Glomerular endothelial cell (primary cell): ENCODE measurements at regions not wholly inside any gene's neighbourhood (a gene's known extent, or its start where the extent isn't known, plus 50 kb on each side); places are given as distances from the start of the nearest gene placed in this dataset.

Experiments
- DNase-seq: peaks from one replicate; pipeline ENCODE4 v3.0.0-alpha.2; 2011; ENCODE audit warnings: low read depth, low spot score; ENCODE audit errors: extremely low read depth

DNA sequence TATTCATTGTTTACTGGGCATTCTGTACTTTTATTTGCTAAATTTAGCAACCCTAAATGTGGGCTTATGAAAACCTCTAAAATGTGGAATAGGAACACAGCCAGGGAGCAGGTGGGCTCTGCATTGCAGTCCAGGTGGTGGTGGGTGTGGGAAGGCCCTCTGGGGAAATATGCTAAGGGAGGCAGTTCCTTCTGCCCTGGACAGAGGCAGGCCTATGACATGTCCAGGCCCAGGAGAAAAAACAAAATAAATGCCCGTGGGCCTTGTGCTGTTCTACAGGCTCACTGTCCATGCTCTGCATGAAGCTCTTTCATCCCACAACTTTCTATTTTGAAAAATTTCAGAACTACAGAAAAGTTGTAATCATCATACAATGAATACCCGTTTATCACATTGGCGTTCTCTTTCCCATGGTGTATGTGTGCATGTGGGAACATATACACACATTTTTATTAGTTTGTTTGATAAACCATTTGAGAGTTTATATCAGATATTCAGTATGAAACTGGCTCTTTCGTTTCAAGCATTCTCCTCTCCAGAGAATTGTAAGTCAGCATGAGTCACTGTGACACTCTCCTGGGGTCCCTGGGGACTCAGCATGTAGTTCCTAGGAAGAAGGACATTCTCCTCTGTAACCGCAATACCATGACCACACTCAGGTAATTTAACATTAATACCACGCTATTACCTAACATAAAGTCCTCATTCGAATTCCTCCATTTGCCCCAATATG is 505.3 kb downstream of the COG6 start:
- no peak for DNase-seq

- no peak for DNase-seq
Measured at GRCh38 chr13:40161351-40161810, 505.1 kb downstream of the FOXO1 start.

DNA sequence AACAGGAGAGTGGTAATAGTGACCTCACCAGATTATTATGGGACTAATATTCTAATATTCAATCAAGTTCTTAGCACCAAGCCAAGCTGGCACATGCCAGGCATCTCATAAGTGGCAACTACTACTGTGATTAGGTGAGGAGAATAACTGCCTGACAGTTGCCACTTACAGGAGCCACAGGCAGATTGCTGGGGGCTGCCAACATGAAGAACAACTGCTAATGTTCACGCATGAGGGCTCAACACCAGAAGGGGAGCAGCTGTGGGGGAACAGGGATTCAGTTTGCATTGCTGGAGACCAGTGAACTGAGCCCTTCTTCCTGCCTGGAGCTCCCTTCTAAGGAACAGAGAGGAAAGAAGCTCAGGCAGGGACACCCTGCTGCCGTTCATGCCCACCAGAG is 504.5 kb downstream of the FOXO1 start:
- DNase-seq: no peak

DNA sequence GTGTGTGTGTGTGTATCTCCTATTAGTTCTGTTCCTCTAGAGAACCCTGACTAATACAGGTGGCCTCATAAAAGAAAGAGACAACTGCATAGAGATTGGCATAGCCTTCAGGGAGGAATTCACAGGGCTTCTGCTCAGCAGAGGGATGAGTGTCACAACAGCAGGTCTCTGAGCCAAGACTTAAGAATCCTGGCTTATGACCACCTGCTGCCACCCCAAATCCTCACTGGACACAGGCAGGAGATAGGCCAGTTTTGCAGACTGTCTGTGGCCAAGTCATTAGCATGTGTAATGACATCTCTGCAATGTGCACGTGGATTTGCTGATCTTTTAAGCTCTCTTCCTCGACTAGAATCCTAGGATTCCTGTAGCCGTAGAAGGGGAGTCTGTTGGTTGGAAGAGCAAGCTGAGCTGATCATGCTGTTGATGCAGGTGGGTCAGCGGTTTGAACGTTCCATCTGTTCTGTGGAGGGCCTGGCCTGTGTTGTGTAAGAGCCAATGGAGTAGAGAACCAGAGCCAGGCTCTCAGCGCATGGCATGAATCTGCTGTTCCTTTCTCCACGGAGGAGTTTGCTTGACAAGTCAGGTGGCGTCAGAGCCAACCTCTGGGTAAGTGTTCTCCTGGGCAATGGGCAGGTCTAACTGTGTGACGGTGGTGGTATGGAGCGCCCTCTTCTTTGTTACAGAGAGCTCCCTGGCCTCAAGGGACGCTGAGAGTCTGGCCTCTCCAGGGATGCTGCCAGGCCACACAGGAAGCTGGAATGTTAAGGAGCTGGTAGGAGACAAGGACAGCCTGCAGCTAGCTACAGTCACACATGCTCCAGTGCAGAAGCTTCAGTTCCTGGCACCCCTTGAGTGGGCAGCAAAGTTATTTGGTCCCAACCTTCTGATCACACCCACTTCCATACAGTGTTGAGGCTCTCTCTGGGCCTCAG is 503.1 kb downstream of the FOXO1 start:
- DNase-seq: no peak

DNA sequence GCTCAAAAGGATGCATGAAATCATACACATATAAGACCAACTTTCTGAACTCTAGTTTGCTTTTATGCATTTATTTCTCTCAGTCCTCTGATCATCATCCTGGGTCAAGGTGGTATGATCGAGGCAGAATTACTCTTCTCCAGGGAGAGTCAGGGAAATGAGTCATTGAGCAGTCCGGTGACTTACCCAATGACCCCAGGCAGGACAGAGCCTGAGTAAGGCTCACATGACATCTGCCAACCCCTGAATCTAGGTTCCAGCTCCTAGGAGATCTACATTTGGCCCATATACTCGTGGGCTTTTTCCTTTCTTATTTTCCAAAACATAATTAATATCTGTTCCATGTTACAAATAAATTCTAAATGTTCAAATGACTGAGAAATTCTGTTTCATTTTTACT is 502.3 kb downstream of the FOXO1 start:
- DNase-seq: no peak

GRCh38 chr13:40165316-40165932 is 501.0 kb downstream of the FOXO1 start:
- no peak for DNase-seq

DNA sequence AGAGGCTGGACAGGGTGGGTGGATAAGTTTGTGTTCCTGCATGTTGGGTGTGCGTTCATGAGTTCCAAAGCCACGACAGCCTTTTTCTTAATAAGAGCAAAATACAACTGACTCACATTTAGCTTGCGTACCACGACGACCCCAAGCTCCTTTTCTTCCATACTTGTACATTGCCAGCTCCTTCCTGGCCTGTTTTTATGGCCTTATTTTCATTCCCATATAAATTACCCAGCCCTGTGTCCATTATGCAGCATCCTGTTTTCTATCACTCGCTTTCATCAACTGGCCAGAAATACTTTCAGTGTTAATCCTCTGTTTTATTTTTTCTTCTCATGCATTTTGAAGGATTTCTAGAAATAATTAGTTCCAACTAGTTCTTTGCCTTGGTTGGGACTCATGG is 499.1 kb downstream of the FOXO1 start:
- no peak for DNase-seq

DNA sequence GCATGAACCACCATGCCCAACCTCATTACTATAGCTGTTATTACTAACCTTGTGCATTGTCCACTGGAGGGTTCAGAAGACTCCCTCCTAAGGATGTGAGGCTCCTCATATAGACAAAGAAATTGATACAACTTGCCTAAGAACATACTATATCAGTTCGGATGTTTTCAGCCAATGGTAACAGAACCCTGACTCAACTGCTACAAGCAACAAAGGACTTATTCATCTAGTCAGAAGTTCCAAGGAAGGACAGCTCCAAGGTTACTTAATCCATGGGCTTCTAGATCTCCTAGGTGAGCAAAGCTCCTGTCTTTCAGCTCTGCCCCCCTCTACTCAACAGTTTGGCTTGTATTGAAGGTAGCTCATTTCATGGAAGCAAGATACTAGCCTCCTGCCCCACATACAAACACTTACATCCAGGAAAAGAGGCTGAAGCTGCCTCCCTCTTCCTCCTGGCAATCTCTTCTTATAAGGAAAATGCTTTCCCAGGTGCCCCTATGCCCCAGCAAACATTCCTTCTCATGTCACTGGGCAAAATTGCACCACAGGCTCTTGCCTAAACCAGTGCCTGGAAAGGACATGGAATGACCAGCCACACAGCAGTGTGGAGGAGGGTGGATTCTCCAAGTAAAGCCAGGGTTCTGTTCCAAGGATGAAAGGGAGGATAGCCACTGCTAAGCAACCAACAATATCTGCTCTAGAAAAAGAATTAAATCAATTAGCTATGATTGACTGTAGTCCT is 497.8 kb downstream of the FOXO1 start:
- no peak for DNase-seq

GRCh38 chr13:40169476-40169875 is 497.0 kb downstream of the FOXO1 start:
- DNase-seq: no peak

GRCh38 chr13:40170091-40170490 is 496.4 kb downstream of the FOXO1 start:
- no peak for DNase-seq

DNA sequence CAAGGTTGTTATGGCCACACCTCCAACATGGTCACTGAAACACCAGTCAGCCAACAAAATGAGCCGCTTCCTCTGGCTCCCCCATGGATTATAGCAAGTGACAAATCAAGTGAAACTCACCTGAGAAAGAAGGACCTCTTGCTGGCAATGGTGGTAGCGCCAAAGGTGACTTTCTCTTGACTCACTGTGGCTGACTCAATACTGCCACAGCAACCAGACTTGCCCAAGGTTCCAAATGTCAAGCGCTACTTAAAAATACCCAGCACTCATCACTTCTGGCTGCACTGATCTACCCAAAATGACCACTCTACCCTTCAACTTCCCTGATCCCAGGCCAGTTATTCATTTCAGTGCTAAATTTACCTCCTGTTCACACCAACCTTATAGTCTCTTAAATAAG is 495.5 kb downstream of the FOXO1 start:
- DNase-seq: no peak

DNA sequence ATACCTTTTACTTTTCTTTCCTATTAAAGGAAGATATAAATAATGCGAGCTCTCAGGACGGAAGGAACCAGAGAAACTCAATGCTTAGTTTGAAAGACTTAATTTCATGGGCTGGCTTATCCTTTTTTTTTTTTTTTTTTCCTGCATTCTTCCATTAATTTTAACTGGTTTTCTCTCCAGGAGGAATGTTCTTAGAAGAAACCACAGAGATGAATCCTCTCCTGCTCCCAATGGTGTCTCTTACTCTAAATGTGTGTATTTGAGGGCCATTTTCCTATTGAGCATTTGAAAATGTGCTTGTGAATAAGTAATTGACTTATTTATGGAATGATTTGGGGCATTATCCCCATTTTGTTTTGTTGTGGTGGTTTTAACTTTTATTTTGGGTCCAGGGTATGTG is 494.9 kb downstream of the FOXO1 start:
- no peak for DNase-seq

DNA sequence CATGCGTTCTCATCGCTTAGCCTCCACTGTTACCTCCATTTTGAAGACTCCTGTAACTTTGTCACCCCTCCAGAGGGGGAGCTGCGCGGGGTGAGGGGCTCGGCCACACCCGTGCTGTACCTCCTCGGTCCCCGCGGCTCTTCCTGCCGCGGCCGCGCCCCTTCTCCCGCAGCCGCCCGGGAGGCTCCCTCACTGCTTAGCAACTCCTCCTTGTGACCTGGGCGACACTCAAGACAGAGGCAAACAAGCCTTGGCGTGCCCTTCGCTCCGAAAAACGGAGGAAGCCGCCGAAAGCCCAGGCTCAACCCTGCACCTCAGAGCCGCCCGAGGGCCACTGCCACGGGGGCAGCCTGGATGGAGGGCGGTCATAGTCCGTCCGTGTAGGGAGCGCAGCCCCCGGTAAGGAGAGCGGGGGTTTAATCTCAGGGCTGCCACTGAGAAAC is 494.3 kb downstream of the FOXO1 start:
- DNase-seq: no peak

DNA sequence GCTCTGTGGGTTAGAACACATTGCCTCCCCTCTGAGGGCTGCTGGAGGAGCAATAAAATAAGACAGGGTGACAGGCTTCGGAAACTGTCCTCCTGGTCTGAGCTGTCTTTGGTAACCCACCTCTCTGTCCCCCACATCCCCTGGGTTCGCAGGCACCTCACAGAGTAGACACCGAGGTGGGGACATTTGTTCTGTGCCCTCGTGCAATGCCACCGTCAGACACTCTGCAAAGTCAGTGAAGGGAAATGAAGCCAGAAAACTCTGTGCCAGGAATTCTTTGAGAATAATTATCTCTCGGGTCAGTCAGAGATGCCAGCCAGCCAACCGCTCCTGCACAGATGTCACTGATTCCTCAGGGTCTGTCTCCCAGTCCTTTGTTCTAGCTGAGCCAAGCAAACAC is 493.6 kb downstream of the FOXO1 start:
- no peak for DNase-seq

DNA sequence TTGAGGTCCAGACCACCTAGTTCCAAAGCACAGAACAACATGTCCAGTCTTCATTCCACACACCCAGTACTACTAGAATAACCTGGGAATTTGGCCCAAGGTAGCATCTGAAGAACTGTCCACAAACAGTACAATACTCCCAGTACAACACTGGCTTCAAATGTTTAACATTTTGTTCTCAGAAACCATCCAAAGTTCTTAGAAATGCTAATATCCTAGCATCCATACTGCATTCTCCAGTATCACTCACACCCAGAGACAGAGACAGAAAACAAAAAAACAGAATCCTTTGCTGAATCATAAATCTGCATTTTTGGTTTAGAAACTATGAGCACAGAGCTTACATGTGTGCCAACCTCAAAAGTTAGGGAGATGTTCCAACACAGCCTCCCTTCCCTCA is 490.8 kb downstream of the FOXO1 start:
- no peak for DNase-seq

- DNase-seq: no peak
Measured at GRCh38 chr13:40176242-40176641, 490.2 kb downstream of the FOXO1 start.

- DNase-seq: no peak
Measured at GRCh38 chr13:40178130-40178529, 488.3 kb downstream of the FOXO1 start.

DNA sequence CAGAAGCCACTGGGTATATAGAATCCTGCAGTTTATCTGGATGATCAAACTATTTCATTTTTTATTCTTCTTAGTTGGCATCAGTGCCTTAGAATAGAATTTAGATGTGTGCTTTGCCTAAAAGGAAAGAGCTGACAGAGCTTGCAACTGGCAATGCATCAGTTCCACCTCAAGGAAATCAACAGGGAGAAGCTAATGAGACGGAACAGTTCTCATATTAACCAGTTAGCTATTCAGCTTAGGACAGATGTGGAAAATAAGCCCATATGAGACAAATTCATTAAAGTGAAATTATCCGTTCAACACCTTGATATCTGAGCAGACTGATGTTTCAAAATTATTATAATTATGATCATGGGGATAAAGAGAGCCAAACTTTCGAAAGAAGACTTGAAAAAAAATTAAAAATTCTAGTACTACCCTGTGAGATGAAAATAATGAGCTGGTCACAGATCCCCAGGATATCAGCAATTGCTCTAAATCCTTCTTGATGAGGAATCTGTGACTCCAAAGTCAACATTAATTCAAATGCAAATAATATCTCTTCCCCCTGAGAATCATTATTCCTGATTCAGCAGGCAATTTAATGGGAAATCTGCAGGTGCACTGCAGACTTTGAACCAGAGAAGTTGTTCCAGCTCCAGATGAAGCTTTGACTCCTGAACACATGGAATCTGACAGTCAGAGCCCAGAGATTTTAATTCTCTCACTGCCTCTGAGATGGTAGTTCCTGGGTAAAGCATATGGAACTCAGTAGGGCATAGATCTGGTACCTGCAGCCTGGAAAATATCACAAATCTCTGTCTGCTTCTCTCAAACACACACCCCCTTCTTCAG is 486.8 kb downstream of the FOXO1 start:
- DNase-seq: no peak

- no peak for DNase-seq
Measured at GRCh38 chr13:40180776-40181175, 485.7 kb downstream of the FOXO1 start.
